Activated CD4-positive, alpha-beta T cell treated with anti-CD3 and anti-CD28 coated beads, Interleukin-2, amount 10 ng/mL, durations not matched to agents 7 days and 5 days (primary cell): ENCODE measurements at regions not wholly inside any gene's neighbourhood (a gene's known extent, or its start where the extent isn't known, plus 50 kb on each side); places are given as distances from the start of the nearest gene placed in this dataset.

Experiments used
- CTCF ChIA-PET: fragments of 350-600 bp; sonication (Branson Sonifier 250); formaldehyde crosslinking; loops from one replicate; lab custom pipeline; 2021; ENCODE audit warnings: antibody characterized with exemption; lab: Charles Lee
- POLR2A ChIA-PET: fragments of 350-600 bp; sonication (Branson Sonifier 250); formaldehyde crosslinking; loops from one replicate; lab custom pipeline; 2021; ENCODE audit warnings: antibody characterized with exemption; lab: Charles Lee
- DNase-seq: peaks from one replicate; pipeline ENCODE4 v3.0.0-alpha.2; 2020
- H3K27ac Mint-ChIP-seq: one replicate; pipeline ENCODE4 v1.8.0; 2021; ENCODE audit warnings: mild to moderate bottlenecking, moderate library complexity, mixed read lengths
- H3K27me3 Mint-ChIP-seq: one replicate; pipeline ENCODE4 v1.8.0; 2021; ENCODE audit warnings: mixed read lengths
- H3K36me3 Mint-ChIP-seq: one replicate; pipeline ENCODE4 v1.8.0; 2021; ENCODE audit warnings: low read depth, mixed read lengths
- H3K4me1 Mint-ChIP-seq: one replicate; pipeline ENCODE4 v1.8.0; 2021; ENCODE audit warnings: mixed read lengths
- H3K4me3 Mint-ChIP-seq: one replicate; pipeline ENCODE4 v1.8.0; 2021; ENCODE audit warnings: mild to moderate bottlenecking, moderate library complexity, mixed read lengths
- H3K9me3 Mint-ChIP-seq: one replicate; pipeline ENCODE4 v1.8.0; 2021; ENCODE audit warnings: mixed read lengths

DNA sequence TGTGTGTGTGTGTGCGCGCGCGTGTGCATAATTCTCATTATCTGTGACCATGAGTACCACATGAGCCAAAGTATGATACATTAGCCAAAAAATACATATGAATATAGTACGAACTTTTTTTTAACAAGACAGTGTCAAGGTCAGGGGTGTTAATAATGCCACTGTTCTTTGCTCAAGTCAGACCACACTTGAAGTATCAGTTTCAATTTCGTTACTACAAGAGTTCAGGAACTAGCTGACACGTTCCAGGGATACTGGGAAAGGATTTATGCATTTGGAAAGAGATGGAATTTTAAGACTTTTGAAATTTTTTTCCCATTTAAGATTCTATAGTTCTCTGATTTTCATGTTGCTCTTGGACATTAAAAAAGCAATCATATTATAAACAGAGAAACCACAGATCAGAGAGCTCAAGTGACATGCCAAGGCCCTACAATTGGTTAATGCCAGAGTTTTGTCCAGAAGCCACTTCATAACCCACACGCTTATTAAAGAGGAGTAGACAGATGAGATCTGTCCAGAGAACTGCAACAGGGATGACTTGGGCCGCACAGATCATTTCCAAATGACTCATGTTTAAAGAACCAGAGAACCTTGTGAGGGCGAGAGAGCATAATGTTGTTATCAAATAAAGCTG lies 718.8 kb upstream of the SGCG start:
- ChIA-PET CTCF (interaction anchor here (1.4 kb wide), 1 partner anchor 9 kb away, joined by 3 read pairs; no protein-coding TSS in a partner anchor), POLR2A (no interaction called here)
- Mint-ChIP-seq H3K4me3 (no peak overlapping the region), H3K27me3 (no peaks in the 10 kb centered on the region), H3K4me1 (no peaks in the 10 kb centered on the region), H3K27ac (no peak overlapping the region), H3K9me3 (no peaks in the 10 kb centered on the region), H3K36me3 (no peaks in the 10 kb centered on the region)
- no peak for DNase-seq

DNA sequence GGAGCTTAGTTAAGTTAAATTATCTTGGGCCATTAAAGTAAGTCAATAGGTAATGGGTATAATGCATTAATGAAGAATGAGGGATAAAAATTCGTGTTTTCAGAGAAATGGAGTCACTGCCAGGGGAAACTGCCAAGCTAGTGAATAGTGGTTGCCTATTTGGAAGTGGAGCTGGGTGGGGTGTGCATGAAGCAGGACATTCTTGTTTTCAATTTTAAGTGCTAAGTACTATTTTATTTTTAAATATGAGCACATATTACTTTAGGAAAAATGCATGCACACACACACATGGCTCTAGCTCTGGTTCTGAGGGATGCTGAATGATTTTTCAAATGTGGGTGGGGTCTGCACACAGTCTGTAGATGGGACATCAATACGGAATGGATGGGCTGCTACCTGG lies 717.7 kb upstream of the SGCG start:
- no peak for DNase-seq
- Mint-ChIP-seq H3K4me1 (no peaks in the 10 kb centered on the region), H3K27ac (no peak overlapping the region), H3K27me3 (no peaks in the 10 kb centered on the region), H3K4me3 (no peak overlapping the region), H3K36me3 (no peaks in the 10 kb centered on the region), H3K9me3 (no peaks in the 10 kb centered on the region)
- ChIA-PET POLR2A (no interaction called here), CTCF (interaction anchor here (1.4 kb wide), 1 partner anchor 10 kb away, joined by 3 read pairs; no protein-coding TSS in a partner anchor)

DNA sequence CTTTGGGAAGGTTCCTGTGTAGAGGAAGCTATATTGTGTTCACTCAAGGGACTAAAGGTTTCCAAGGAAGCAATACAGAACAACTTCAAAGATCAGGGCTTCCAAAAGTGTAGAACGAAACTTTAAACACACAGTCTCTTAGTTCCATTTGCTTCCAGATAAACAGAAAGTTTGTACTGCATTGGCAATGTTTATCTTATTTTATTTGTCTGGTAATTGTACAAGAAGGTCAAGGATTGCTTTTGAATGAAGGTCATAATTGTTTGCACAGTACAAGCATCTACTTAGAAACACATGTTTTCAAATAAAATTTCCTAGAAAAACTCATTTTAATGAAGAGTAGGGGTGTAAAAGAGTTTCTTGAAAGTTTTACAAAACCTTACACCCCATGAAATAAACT lies 712.7 kb upstream of the SGCG start:
- Mint-ChIP-seq H3K4me1 (no peaks in the 10 kb centered on the region), H3K9me3 (no peaks in the 10 kb centered on the region), H3K27ac (no peak overlapping the region), H3K4me3 (no peak overlapping the region), H3K27me3 (no peaks in the 10 kb centered on the region), H3K36me3 (no peaks in the 10 kb centered on the region)
- no peak for DNase-seq
- ChIA-PET POLR2A (interaction anchor here (0.6 kb wide), 1 partner anchor 101 kb away, joined by 3 read pairs; no protein-coding TSS in a partner anchor), CTCF (no interaction called here)

DNA sequence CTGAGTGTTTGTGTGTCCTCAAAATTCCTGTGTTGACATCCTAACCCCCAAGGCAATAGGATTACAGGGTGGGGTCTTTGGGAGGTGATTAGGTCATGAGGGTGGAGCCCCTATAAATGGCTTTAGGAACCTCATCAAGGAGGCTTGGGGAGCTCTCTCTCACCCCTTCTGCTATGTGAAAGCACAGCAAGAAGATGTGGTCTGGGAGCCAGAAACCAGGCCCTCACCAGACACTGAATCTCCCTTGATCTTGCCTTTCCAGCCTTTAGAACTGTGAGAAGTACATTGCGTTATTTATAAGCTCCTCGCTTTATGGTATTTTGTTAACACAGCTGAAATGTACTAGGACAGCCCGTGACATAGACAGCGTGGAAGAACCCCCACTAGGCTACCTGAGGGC lies 712.0 kb upstream of the SGCG start:
- Mint-ChIP-seq H3K27ac (no peak overlapping the region), H3K4me3 (no peak overlapping the region), H3K27me3 (no peaks in the 10 kb centered on the region), H3K9me3 (no peaks in the 10 kb centered on the region), H3K4me1 (no peaks in the 10 kb centered on the region), H3K36me3 (no peaks in the 10 kb centered on the region)
- ChIA-PET CTCF (no interaction called here), POLR2A (no interaction called here)
- no peak for DNase-seq

DNA sequence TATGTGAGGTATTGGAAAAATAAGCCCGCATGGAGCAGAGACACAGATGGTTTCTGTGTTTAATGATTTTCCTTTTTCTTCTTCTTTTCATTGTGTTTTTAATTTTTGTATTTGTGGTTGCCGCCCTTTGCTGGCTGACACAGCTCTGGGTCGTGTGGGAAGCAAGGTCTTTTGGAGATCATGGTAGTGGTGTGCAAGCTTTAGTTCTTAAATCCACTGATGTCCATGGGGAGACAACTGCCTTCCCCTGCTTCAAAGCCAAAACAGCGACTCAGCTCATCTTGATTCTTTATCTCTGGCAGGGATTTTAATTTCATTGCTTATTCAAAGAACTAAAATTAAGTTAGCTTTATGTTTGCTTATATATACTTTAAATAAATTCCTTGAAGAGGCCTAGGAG lies 711.3 kb upstream of the SGCG start:
- Mint-ChIP-seq H3K27me3 (no peaks in the 10 kb centered on the region), H3K4me1 (no peaks in the 10 kb centered on the region), H3K36me3 (no peaks in the 10 kb centered on the region), H3K4me3 (no peak overlapping the region), H3K27ac (no peak overlapping the region), H3K9me3 (no peaks in the 10 kb centered on the region)
- ChIA-PET POLR2A (no interaction called here), CTCF (no interaction called here)
- no peak for DNase-seq

DNA sequence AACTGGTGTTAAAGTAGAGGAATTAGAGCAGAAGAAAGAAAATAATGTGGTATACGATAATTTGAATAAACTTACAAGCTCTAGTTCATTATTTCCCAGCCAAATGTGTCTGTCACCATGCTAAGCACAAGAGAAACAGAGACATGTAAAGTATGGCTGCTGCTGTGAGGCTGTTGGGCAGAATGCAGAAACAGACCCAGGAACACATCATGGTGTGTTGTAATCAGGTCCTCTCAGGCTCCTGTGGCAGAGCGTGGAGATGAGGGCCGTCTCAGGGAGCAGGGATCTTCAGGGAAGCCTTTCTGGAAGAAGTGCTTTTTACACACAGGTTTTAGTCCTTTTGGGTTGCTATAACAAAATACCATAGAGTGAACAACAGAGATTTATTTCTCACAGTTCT lies 710.7 kb upstream of the SGCG start:
- ChIA-PET POLR2A (no interaction called here), CTCF (no interaction called here)
- no peak overlapping the region for H3K27ac Mint-ChIP-seq
- H3K36me3 Mint-ChIP-seq = no peaks in the 10 kb centered on the region
- no peak for DNase-seq
- no peaks in the 10 kb centered on the region for H3K4me1 Mint-ChIP-seq
- no peak overlapping the region for H3K4me3 Mint-ChIP-seq
- H3K9me3 Mint-ChIP-seq = no peaks in the 10 kb centered on the region
- no peaks in the 10 kb centered on the region for H3K27me3 Mint-ChIP-seq

DNA sequence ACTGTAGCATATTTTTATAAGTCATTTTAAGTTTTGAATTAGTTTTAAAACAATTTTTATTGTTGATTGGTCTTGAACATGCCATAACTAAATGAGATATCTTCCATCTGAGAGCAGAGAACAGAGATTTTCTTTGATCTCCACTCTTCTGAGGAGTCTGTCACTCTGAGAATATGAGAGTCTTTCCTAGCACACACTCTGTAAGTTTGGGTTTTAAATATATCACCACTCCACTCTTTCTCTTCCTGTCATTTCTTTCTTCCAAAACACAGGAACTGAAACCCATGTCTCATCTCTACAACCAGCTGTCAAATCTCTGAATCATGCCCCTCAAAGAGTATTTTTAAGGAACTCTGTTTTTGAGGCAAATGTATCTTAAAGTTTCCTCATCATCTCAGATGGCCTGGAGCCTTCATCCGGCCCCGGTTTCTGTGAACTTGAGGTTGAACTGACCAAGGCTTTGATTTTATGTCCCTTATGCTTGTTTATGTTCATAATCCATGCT lies 698.2 kb upstream of the SGCG start:
- Mint-ChIP-seq H3K27me3 (no peaks in the 10 kb centered on the region), H3K9me3 (peaks cover 5% of the 10 kb centered on the region), H3K27ac (no peak overlapping the region), H3K36me3 (no peaks in the 10 kb centered on the region), H3K4me1 (no peaks in the 10 kb centered on the region), H3K4me3 (no peak overlapping the region)
- ChIA-PET POLR2A (no interaction called here), CTCF (interaction anchor here (0.6 kb wide), 1 partner anchor 115 kb away, joined by 3 read pairs; no protein-coding TSS in a partner anchor)
- no peak for DNase-seq

DNA sequence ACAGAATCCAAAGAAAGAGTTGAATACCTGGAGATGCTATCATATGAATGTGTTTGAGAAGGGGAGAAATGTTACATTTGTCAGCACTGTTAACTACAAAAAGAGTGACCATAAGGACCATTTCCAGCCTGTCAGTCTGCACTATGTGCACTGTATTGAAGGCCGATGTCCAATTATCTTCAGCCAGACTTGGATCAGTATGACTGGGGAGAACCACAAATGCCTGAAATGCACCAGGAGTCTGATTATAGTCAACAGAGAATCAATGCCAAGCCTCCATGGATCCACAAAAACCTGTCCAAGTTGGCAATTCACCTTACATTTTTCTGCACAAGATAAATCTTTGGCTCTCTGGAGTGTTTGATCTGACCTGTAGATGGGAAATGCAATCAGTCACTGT lies 697.5 kb upstream of the SGCG start:
- H3K9me3 Mint-ChIP-seq = peaks cover 5% of the 10 kb centered on the region
- H3K27me3 Mint-ChIP-seq = no peaks in the 10 kb centered on the region
- ChIA-PET CTCF (no interaction called here), POLR2A (no interaction called here)
- no peaks in the 10 kb centered on the region for H3K4me1 Mint-ChIP-seq
- H3K27ac Mint-ChIP-seq = no peak overlapping the region
- no peak for DNase-seq
- H3K4me3 Mint-ChIP-seq = no peak overlapping the region
- H3K36me3 Mint-ChIP-seq = no peaks in the 10 kb centered on the region

DNA sequence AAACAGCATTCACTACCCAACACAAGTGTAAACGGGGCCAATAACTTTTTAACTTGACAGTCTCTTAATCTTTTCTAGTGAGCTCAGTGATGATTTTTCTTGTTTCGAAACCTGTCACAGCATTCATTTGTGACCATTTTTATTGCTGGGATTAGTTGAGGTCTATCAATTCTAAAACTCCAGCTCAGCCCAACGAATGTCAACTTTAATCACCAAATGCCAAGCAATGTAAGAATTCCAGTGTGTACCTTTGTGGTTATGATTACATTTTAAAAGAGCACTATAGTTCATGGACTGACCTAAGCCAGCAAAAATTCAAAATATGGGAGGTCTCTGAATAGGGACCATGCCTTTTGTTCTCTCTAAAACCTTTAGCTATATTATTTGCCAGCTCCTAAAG lies 694.3 kb upstream of the SGCG start:
- Mint-ChIP-seq H3K4me3 (no peak overlapping the region), H3K27me3 (no peaks in the 10 kb centered on the region)
- POLR2A ChIA-PET = no interaction called here

DNA sequence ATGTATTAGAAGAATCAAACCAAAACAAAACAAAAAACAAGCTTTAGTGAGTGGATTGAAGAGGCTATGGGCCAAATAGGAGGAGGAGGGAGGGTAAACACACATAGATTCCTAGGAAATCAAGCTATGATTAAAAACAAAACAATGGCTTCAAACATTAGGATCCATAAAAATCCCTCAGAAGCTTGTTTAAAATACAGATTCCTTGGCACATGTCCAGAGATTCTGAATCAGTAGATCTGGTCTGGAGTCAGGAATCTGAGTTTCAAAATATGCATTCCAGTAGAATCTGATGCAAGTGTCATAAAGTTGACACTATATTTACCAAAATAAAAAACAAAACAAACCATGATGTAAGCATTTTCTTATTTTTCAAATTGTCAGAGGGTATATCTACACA lies 692.8 kb upstream of the SGCG start:
- H3K36me3 Mint-ChIP-seq = no peaks in the 10 kb centered on the region
- ChIA-PET POLR2A (no interaction called here), CTCF (no interaction called here)
- no peaks in the 10 kb centered on the region for H3K27me3 Mint-ChIP-seq
- no peak overlapping the region for H3K27ac Mint-ChIP-seq
- no peaks in the 10 kb centered on the region for H3K9me3 Mint-ChIP-seq
- H3K4me3 Mint-ChIP-seq = no peak overlapping the region
- H3K4me1 Mint-ChIP-seq = no peaks in the 10 kb centered on the region
- no peak for DNase-seq

More for the DNA sequence above, 694.3 kb upstream of the SGCG start:
- Mint-ChIP-seq H3K4me1 (no peaks in the 10 kb centered on the region), H3K36me3 (no peaks in the 10 kb centered on the region), H3K9me3 (no peaks in the 10 kb centered on the region), H3K27ac (no peak overlapping the region)
- no peak for DNase-seq
- CTCF ChIA-PET = no interaction called here

DNA sequence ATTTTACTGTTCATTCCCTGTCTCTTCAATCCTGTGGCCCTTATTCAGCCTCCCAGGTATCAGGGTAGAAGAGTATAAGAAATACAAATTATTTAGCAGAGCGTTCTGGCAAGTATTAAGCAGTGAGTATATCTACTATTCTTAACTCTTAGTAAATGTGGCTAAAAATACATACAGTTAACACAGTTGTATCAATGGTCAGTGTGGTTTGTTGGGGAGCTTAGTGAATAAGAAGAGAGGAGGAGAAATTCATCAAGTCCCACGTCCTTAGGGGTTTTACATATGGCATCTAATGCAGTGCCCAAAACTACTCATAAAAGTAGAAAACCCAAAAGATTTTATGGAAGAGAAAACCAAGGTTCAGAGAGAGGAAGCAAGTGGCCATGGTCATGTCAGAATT lies 691.0 kb upstream of the SGCG start:
- POLR2A ChIA-PET = no interaction called here
- no peak overlapping the region for H3K4me3 Mint-ChIP-seq

DNA sequence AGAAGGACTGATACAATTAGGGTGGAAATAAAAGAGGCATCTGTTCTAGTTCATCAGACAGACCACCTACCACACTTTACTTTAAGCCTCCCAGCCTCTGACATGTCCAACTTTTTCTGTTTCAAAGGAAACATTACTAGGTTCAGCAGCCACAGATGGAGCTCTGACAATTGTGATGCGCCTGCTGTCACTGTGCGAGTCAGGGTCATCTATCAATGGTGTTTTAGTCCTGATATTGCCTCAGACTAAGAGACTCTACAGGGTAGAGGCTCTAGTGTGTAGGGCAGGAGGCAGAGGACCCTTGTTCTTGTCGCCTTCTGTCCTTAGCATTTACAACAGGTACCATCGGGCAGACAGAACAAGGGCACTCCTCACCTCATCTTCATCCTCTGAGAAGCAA lies 685.0 kb upstream of the SGCG start:
- ChIA-PET CTCF (no interaction called here), POLR2A (no interaction called here)
- Mint-ChIP-seq H3K27ac (no peak overlapping the region), H3K4me1 (no peaks in the 10 kb centered on the region), H3K4me3 (no peak overlapping the region), H3K9me3 (peaks cover 2% of the 10 kb centered on the region), H3K27me3 (no peaks in the 10 kb centered on the region), H3K36me3 (no peaks in the 10 kb centered on the region)
- DNase-seq = no peak

More for the DNA sequence above, 691.0 kb upstream of the SGCG start:
- no peaks in the 10 kb centered on the region for H3K27me3 Mint-ChIP-seq
- no peak for DNase-seq
- CTCF ChIA-PET = no interaction called here
- no peak overlapping the region for H3K27ac Mint-ChIP-seq
- no peaks in the 10 kb centered on the region for H3K36me3 Mint-ChIP-seq
- peaks cover 2% of the 10 kb centered on the region for H3K9me3 Mint-ChIP-seq
- H3K4me1 Mint-ChIP-seq = no peaks in the 10 kb centered on the region

DNA sequence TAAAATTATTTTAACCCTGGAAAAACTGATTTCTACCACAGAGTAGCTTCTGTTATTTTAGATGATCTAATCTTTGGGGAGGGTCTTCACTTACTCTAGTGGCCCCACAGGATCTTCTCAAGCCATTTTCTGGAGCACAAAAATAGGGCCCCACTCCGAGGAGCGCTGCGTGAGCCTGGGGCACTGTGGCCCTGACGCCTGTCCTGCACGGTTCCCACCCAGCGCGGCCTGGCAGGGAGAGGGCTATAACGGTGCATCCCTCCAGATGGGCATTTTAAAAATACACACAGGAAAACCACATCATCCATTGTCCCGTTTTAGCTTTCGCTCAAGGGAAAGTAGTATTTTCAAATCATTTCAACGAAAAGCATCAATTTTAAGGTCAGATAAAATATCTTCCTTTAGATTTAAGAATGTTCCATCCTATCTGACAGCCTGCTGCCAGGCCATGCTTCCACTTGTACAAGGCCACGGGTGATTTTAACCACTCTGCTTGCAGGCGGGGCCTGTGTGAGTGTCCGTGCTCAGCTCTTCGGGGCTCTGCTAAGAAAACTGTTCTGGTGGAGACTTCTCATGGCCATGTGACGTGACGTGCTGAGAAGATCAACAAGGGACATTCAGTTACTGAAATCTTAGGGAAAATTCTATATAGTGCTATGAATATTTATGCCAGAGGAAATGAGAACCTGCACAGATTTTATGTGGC lies 683.8 kb upstream of the SGCG start:
- Mint-ChIP-seq H3K36me3 (no peaks in the 10 kb centered on the region), H3K4me1 (no peaks in the 10 kb centered on the region), H3K27ac (no peak overlapping the region), H3K4me3 (no peak overlapping the region), H3K9me3 (peaks cover 2% of the 10 kb centered on the region), H3K27me3 (no peaks in the 10 kb centered on the region)
- ChIA-PET CTCF (no interaction called here), POLR2A (no interaction called here)
- DNase-seq = no peak
